ENCODE measurements at regions not wholly inside any gene's neighbourhood (a gene's known extent, or its start where the extent isn't known, plus 50 kb on each side); places are given as distances from the start of the nearest gene placed in this dataset.

DNA sequence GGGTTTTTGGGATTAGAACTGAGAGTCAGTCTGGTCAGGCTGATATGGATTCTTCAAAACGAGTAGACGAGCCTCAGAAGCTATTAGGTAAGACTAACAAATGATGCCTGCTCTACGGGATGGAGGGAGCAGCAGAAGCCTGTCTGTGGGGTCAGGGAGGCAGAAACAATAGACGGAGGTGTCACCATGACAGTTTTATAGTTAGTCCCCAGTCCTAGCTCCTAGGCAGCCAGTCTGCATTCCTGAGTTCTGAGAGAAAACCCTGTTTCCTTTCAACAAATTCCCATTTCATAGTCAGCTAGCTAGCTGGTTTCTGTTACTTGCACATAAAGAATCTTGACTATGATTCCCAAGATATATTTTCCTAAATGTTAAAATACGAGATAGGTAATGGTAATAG lies 542.1 kb downstream of the PID1 start:
- no peak overlapping the region for H3K4me3 ChIP-seq (replicated peaks; ENCODE audit: low read depth, low read length)
- peak; percentile 6 for DNase-seq (ENCODE audit: low read depth)
- TF ChIP-seq, protein P1, sequence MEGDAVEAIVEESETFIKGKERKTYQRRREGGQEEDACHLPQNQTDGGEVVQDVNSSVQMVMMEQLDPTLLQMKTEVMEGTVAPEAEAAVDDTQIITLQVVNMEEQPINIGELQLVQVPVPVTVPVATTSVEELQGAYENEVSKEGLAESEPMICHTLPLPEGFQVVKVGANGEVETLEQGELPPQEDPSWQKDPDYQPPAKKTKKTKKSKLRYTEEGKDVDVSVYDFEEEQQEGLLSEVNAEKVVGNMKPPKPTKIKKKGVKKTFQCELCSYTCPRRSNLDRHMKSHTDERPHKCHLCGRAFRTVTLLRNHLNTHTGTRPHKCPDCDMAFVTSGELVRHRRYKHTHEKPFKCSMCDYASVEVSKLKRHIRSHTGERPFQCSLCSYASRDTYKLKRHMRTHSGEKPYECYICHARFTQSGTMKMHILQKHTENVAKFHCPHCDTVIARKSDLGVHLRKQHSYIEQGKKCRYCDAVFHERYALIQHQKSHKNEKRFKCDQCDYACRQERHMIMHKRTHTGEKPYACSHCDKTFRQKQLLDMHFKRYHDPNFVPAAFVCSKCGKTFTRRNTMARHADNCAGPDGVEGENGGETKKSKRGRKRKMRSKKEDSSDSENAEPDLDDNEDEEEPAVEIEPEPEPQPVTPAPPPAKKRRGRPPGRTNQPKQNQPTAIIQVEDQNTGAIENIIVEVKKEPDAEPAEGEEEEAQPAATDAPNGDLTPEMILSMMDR (IDR thresholded peaks at IDR 0.05; ENCODE audit: low read length, missing control alignments): no peak

DNA sequence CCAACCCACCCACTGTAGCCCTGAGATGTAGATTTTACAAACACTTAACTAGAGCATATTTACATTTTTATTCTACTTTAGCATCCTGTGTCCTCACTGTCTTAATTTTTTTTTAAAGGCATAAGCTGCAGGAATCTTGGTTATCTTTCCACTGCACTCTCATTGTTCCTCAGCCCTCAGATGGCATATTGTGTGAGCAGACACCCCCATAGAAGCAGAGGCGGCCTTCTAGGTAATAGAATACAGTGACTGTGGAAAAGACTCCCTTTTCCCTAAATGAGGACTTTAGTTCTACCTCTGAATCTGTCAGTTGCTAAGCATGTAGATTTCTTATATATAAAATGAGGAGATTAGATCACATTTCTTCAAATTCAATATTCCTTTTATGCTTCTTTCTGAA lies 543.5 kb upstream of the SPHKAP start:
- H3K4me3 ChIP-seq (replicated peaks; ENCODE audit: low read depth, low read length): no peak overlapping the region
- TF ChIP-seq, protein P1 (IDR thresholded peaks at IDR 0.05; ENCODE audit: low read length, missing control alignments): no peak
- DNase-seq (ENCODE audit: low read depth): no peak

DNA sequence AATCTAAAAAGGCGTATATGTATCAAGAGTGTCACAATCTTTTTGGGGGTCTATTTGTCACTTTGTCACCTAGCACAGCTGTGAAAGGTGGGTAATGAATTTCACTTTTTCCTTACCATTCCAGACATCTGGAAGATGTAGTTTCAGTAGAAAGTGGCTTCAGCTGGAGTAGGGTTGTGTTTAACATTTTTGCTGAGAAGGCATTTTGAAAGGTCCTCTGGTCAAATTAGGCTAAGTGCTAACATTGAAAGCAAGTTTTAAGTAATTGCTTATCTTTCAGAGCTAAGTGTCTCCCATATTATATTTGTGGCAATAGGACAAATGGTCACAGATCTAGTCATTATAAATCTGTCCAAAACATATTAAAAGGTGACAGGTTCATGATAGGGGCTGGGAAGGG lies 542.1 kb upstream of the SPHKAP start:
- TF ChIP-seq, protein P1 (IDR thresholded peaks at IDR 0.05; ENCODE audit: low read length, missing control alignments): no peak

DNA sequence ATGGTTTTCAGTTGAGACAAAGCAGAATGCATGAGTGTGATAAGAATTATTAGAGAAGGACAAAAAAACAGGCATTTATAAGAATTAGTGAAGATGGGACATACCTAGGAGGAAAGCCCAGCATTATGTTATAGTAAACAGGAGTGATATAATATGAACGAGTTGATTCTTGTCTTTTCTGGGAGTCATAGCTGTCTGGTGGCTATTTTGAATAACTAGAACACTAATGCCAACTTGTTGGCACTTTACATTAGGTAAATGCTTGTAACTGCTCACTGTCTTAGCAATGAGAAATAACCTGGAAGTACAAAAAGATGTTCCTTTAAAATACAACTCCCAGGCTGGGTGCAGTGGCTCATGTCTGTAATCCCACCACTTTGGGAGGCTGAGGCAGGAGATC lies 540.8 kb upstream of the SPHKAP start:
- DNase-seq (ENCODE audit: low read depth): no peak
- no peak overlapping the region for H3K4me3 ChIP-seq (replicated peaks; ENCODE audit: low read depth, low read length)
- TF ChIP-seq, protein P1 (IDR thresholded peaks at IDR 0.05; ENCODE audit: low read length, missing control alignments): no peak

More for the DNA sequence above, 542.1 kb upstream of the SPHKAP start:
- DNase-seq (ENCODE audit: low read depth): no peak
- H3K4me3 ChIP-seq (replicated peaks; ENCODE audit: low read depth, low read length): no peak overlapping the region

DNA sequence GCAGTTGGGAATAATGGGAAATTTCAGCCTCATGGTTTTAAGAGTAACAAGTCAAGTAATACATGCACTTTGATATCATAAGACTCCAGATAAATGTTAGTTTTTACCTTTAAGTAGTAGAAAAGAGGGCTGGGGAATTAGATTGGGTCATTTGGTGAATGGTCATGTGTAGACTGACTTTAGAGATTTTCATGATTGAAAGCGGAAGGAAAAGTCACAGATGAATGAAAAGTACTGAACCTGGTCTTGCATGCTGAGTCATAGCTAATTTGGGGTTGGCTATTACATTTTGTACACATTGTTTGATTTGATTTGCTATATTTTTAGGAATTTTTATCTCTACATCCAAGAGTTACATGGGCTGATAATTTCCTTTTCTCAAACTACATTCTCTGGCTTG lies 539.4 kb upstream of the SPHKAP start:
- no peak overlapping the region for H3K4me3 ChIP-seq (replicated peaks; ENCODE audit: low read depth, low read length)
- TF ChIP-seq, protein P1 (IDR thresholded peaks at IDR 0.05; ENCODE audit: low read length, missing control alignments): no peak
- DNase-seq (ENCODE audit: low read depth): no peak

DNA sequence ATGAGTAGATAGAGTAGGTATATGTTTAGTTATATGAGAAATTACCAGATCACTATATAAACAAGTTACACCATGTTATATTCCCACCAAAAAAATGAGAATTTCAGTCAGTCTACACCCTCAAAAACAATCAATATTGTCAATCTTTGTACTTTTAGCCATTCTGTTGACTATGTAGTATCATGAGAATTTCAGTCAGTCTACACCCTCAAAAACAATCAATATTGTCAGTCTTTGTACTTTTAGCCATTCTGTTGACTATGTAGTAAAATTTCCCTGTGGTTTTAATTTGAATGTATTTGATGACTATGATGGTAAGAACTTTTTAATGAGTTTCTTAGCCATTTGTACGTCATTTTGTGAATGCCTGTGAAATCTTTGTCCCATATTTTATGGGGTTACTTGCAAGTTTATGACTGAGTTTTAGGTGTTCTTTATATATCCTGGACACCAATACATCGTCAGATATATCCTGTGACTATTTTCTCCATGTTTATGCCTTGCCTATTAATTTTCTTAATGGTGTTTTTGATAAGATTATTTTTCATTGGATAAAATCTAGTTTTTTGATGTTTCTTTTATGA lies 528.4 kb upstream of the SPHKAP start:
- TF ChIP-seq, protein P1 (IDR thresholded peaks at IDR 0.05; ENCODE audit: low read length, missing control alignments): no peak
- no peak overlapping the region for H3K4me3 ChIP-seq (replicated peaks; ENCODE audit: low read depth, low read length)
- DNase-seq (ENCODE audit: low read depth): no peak

DNA sequence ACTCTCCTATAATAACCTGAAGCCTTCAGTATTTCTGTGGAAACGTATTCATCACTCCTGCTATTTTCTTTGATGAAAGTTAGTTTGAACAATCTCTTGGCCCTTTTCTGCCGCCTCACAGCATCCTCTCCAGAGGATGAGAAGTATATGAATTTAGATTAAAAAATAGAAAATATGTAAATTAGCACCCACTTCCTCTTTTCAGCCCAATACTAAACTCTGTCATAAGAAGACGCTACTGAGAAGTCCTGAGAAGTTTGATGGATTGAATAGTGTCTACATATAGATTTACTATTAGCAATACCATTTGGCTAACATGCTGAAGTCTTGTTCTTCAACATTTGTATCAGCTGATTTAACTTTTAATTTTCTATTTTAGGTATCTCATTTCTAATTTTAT lies 526.4 kb upstream of the SPHKAP start:
- no peak overlapping the region for H3K4me3 ChIP-seq (replicated peaks; ENCODE audit: low read depth, low read length)
- TF ChIP-seq, protein P1 (IDR thresholded peaks at IDR 0.05; ENCODE audit: low read length, missing control alignments): no peak
- no peak for DNase-seq (ENCODE audit: low read depth)

All from fibroblast of pulmonary artery (primary cell).